Peyer's patch (tissue), 4 donors: ENCODE measurements at regions not wholly inside any gene's neighbourhood (a gene's known extent, or its start where the extent isn't known, plus 50 kb on each side); places are given as distances from the start of the nearest gene placed in this dataset.

ENCODE experiments used
- CTCF ChIP-seq, 6 experiments: fragments of 450-650 bp in 4 of 6; fragments of 200-600 bp in 2 of 6; sonication (generic) in 1 of 6; IDR thresholded peaks; one replicate each; pipeline ENCODE4 v1.5.1; 2017 to 2019; ENCODE audit warnings: antibody characterized with exemption in 6 of 6, mild to moderate bottlenecking in 3 of 6, moderate library complexity in 1 of 6
- POLR2A ChIP-seq, 2 donors: fragments of 450-650 bp; IDR thresholded peaks; one replicate each; pipeline ENCODE4 v1.5.1; 2017; ENCODE audit warnings: antibody characterized with exemption in 2 of 2, mild to moderate bottlenecking in 2 of 2, moderate library complexity in 2 of 2

- TF ChIP-seq CTCF (IDR thresholded peaks at IDR 0.05) (no peak), POLR2A (IDR thresholded peaks at IDR 0.05) (no peak)
Measured at GRCh38 chr18:56541793-56542192, 96.6 kb downstream of the TXNL1 start.
